GM12873 (cell line): ENCODE measurements at regions not wholly inside any gene's neighbourhood (a gene's known extent, or its start where the extent isn't known, plus 50 kb on each side); places are given as distances from the start of the nearest gene placed in this dataset.

Experiments used
- TF ChIP-seq, protein P1 (sequence below): IDR thresholded peaks from 2 replicates; pipeline ENCODE4 v1.5.1; 2012; ENCODE audit warnings: low read depth, mild to moderate bottlenecking, moderate library complexity, low read length, control low read depth; ENCODE audit not compliant: insufficient read depth; ENCODE audit errors: missing control alignments

DNA sequence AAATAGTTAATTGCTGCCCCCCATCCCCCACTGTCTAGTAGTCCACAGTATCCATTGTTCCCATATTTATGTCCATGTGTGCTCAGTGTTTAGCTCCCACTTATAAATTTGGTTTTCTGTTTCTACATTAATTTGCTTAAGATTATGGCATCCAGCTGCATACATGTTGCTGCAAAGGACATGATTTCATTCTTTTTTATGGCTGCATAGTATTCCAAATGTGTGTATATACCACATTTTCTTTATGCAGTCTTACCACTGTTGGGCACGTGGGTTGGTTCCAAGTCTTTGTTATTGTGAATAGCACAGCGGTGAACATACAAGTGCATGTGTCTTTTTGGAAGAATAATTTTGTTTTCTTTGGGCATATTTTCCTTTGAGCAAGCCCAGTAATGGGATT, 113.0 kb upstream of the LNX1 start:
- TF ChIP-seq, protein P1, sequence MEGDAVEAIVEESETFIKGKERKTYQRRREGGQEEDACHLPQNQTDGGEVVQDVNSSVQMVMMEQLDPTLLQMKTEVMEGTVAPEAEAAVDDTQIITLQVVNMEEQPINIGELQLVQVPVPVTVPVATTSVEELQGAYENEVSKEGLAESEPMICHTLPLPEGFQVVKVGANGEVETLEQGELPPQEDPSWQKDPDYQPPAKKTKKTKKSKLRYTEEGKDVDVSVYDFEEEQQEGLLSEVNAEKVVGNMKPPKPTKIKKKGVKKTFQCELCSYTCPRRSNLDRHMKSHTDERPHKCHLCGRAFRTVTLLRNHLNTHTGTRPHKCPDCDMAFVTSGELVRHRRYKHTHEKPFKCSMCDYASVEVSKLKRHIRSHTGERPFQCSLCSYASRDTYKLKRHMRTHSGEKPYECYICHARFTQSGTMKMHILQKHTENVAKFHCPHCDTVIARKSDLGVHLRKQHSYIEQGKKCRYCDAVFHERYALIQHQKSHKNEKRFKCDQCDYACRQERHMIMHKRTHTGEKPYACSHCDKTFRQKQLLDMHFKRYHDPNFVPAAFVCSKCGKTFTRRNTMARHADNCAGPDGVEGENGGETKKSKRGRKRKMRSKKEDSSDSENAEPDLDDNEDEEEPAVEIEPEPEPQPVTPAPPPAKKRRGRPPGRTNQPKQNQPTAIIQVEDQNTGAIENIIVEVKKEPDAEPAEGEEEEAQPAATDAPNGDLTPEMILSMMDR, result no peak

DNA sequence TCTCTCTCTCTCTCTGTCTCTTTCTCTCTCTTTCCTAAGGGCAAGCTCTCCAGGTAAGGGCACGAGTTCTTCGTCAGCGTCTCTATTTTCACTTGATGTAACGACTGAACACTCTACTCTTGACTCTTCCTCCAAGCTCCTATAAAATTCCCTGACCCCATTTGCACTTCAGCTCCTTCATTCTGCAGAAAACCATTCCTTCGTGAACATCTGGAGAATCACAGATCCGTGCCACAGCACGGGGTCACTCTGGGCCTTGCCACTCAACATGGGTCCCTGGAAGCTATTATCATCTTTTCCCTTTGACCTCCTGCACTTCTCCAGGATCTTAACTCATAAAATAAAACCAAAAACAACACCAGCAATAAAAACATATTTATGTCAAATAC, 112.0 kb upstream of the LNX1 start:
- TF ChIP-seq, protein P1, result no peak

DNA sequence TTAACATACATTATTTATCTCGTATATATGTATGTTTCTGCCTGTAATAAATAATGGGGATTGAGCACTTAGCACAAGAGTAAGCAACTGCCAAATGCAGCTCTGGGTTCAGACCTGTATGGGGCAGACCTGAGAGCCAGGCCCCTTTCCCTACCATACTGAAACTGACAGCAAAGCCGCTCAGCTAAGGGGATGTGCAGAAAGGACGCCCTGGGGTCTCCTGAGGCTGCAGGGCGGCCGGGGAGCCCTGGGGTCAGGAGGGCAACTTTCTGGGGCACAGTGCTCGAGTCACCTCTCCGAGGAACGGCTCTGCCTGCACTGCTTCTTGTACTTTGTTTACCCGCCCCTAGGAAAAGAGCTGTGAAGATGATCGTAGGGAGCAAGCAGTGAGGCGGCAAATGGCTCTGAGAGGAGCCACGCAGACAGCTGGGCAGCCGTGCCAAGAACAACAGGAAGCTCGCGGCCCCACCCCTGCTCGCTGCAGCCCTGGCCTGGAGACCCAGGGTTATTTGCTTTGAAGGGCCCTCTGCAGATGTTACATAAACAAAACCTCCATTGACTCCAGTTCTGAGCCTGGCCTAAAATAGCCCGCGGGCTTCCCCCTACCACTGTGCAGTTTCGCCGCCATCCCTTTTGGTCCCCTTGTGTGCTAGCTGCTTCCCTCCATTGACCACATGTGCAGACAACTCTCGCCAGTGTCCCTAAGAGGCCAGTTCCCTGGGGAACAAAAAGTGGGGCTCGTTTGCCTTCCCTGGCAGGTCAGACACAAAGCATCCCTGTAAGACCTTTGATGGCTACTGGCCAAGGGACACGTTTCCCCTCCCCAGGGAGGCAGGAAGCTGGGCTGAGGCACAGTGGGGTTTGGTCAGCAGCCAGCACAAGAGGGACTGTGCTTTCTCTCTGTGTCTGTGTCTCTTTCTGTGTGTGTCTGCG, 111.3 kb upstream of the LNX1 start:
- TF ChIP-seq, protein P1, result peak; percentile 48

DNA sequence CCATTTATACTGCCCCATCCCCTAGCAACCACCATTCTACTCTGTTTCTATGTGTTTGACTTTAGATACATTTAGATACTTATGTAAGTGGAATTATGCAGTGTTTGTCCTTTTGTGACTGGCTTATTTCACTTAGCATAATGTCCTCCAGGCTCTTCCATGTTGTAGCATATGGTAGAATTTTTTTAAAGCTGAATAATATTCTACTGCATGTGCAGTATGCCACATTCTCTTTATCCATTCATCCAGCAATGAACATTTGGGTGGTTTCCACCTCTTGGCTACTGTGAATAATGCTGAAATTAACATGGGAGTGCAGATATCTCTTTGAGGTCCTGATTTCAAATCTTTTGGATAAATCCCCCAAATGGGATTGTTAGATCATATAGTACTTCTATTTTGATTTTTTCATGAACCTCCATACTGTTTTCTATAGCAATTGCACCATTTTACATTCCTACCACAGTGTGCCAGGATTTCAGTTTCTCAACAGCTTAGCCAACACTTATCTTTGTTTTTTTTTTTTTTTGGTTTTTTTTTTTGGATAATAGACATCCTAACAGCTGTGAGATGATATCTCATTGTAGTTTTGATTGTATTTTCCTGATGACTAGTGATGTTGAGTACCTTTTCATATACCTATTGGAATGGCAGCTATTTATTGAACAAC, 105.9 kb upstream of the LNX1 start:
- TF ChIP-seq, protein P1, result no peak

DNA sequence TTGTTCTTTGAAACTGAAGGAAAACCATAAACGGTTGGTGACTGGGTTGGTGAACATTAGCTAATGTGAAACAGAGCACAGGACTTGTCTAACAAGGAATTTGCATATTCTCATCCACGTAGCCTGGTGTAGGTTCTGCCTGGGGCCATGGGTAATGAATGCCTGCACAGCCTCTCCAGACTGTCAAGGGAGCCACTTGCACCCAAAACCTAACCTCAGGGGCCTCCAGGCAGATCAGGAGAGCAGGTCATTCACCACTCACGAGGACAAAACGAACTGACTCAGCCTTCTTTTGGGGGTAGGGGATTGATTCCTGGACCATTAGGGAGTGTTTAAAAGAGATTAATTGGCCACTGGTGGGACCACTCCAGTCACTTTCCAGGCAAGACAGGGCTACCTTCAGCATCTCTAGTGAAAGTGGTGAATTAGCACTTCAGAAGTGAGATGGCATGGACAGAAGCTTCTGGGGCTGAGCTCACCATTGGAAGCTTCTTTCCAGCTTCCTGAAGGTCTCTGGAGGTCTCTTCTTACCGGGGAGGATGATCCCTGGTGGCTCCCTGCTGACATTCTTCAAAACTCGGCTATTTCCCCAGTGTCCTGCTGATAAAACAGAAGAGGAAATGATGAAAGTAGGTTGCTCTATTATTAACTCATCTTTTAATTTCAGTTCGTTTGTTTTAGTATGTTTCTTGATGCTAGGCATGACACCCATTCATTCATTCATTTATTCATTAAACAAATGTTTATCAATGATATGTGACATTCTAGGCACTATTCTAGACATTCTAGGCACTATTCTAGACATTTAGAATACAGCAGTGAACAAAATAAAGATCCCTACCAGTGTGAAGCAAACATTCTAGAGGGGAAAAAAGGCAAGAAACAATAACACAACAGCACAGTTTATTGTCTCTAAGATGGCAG, 104.5 kb upstream of the LNX1 start:
- TF ChIP-seq, protein P1, result no peak

DNA sequence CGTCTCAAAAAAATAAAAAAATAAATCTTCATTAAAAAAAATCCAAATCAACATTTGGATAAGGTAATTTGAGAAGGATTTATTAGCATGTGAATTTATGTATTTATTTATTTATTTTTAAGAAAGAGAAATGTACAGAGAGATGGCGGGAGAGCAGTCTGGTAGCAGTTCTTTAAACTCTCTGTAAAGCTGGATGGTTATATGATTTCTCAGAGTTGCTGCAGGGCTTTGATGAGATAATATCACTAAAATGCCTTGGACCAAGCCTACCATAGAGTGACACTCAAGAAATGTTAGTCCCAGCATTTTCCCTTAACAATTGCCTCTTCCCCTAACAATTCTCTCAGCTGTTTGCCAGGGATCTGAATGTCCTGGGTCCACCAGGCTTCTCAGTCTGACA, 103.4 kb upstream of the LNX1 start:
- TF ChIP-seq, protein P1, result no peak
